Sigmoid colon (tissue), 3 donors: ENCODE measurements at regions not wholly inside any gene's neighbourhood (a gene's known extent, or its start where the extent isn't known, plus 50 kb on each side); places are given as distances from the start of the nearest gene placed in this dataset.

Experiments used
- CTCF ChIP-seq, 4 experiments: fragments of 450-650 bp in 3 of 4; fragments of 200-600 bp in 1 of 4; IDR thresholded peaks; one replicate each; pipeline ENCODE4 v1.5.1; 2016 to 2019; ENCODE audit warnings: antibody characterized with exemption in 4 of 4, mild to moderate bottlenecking in 3 of 4, moderate library complexity in 2 of 4
- POLR2A ChIP-seq, 2 donors: fragments of 450-650 bp; IDR thresholded peaks; one replicate each; pipeline ENCODE4 v1.6.1; 2016; ENCODE audit warnings: antibody characterized with exemption in 2 of 2, mild to moderate bottlenecking in 2 of 2, moderate library complexity in 2 of 2

DNA sequence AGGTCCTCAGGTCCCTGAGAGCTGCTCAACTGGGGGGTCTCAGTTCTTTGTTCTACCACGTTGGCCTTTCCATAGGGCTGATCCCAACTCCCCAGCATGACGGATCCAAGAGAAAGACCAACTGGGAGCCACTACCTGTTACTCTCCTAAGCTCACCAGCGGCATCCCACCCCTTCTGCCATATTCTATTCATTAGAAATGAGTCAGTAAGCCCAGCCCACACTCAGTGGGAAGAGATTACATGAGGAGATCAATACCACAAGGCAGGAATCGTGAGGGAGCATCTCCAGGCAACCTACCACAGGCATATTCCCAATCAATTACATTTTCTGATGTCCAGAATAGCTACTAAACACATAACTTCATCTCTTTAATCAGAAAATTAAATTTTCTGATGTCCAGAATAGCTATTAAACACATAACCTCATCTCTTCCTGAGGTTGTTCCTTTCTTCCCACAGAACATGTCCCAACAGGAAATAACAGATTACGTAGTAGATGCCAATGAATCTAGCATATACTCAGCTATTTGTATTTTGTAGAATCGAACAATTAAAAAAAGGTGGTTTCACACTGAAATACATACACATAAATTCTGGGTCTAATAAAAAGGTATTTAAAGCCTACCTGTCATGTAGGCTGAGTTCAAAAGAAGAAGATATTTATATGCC is 708.1 kb upstream of the ARGLU1 start:
- TF ChIP-seq CTCF (IDR thresholded peaks at IDR 0.05), result no peak
- no peak for TF ChIP-seq POLR2A (IDR thresholded peaks at IDR 0.05)
